ENCODE measurements at regions not wholly inside any gene's neighbourhood (a gene's known extent, or its start where the extent isn't known, plus 50 kb on each side); places are given as distances from the start of the nearest gene placed in this dataset.

DNA sequence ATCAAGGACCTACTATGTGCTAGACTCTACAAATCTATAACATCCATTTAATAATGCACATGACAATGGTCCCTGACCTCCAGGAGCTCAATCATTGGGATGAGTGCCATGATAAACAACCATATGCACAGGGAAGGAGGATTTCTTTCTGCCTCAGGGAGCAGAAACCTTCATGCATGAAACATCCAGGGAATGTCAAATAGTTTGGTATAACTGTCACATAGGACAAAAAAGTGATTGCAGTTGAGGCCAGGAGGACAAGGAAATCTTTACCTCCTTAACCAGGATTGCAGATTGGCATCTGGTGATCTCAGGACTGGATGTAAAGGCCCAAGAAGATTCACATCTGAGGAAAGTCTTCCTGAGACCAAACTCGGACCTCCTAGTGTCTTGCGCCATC, 993.1 kb downstream of the KCNMA1 start:
- TF ChIP-seq, protein P1, sequence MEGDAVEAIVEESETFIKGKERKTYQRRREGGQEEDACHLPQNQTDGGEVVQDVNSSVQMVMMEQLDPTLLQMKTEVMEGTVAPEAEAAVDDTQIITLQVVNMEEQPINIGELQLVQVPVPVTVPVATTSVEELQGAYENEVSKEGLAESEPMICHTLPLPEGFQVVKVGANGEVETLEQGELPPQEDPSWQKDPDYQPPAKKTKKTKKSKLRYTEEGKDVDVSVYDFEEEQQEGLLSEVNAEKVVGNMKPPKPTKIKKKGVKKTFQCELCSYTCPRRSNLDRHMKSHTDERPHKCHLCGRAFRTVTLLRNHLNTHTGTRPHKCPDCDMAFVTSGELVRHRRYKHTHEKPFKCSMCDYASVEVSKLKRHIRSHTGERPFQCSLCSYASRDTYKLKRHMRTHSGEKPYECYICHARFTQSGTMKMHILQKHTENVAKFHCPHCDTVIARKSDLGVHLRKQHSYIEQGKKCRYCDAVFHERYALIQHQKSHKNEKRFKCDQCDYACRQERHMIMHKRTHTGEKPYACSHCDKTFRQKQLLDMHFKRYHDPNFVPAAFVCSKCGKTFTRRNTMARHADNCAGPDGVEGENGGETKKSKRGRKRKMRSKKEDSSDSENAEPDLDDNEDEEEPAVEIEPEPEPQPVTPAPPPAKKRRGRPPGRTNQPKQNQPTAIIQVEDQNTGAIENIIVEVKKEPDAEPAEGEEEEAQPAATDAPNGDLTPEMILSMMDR (IDR thresholded peaks at IDR 0.05) = no peak
- no peak for TF ChIP-seq POLR2A (IDR thresholded peaks at IDR 0.05)
